H1 (cell line): ENCODE measurements at regions not wholly inside any gene's neighbourhood (a gene's known extent, or its start where the extent isn't known, plus 50 kb on each side); places are given as distances from the start of the nearest gene placed in this dataset.

Experiments
- CTCF ChIA-PET: fragments of 300-600 bp; sonication (Branson Sonifier 250); formaldehyde crosslinking; loops from one replicate; lab custom pipeline; 2021; ENCODE audit not compliant: partially characterized antibody; lab: Charles Lee
- POLR2A ChIA-PET: fragments of 300-600 bp; sonication (Branson Sonifier 250); formaldehyde crosslinking; loops from one replicate; lab custom pipeline; 2021; ENCODE audit warnings: inconsistent platforms; ENCODE audit not compliant: partially characterized antibody; lab: Charles Lee
- DNase-seq, 2 experiments: peaks; one replicate each; pipeline versions ENCODE4 v3.0.0 to v3.0.0-alpha.2; 2010 to 2022; ENCODE audit warnings: low spot score in 2 of 2, low read depth in 1 of 2, mixed read lengths in 1 of 2
- FAIRE-seq: peaks from 2 replicates; lab custom pipeline; 2011; peaks lifted over from hg19 to GRCh38; lab: Jason Lieb, UNC
- H2AFZ ChIP-seq: 2 replicates; pipeline ENCODE4 v1.8.1; 2012; ENCODE audit warnings: low read length, inconsistent platforms
- H2AK5ac ChIP-seq: 2 replicates; pipeline ENCODE4 v1.6.1; 2013; ENCODE audit warnings: low read depth, low read length
- H2BK120ac ChIP-seq: replicated peaks from 2 replicates; pipeline ENCODE3; 2013; ENCODE audit warnings: low read depth, low read length, inconsistent platforms
- H2BK12ac ChIP-seq: 2 replicates; pipeline ENCODE4 v1.6.1; 2013; ENCODE audit warnings: low read depth, low read length
- H2BK15ac ChIP-seq: 2 replicates; pipeline ENCODE4 v1.6.1; 2013; ENCODE audit warnings: low read length
- H2BK20ac ChIP-seq: 2 replicates; pipeline ENCODE4 v1.6.1; 2013; ENCODE audit warnings: low read length
- H2BK5ac ChIP-seq: 2 replicates; pipeline ENCODE4 v1.6.1; 2013; ENCODE audit warnings: low read depth, low read length
- H3K14ac ChIP-seq: 2 replicates; pipeline ENCODE4 v1.6.1; 2013; ENCODE audit warnings: inconsistent platforms; ENCODE audit not compliant: insufficient read length
- H3K18ac ChIP-seq: 2 replicates; pipeline ENCODE4 v1.6.1; 2013; ENCODE audit warnings: low read length; ENCODE audit errors: extremely low read depth
- H3K23ac ChIP-seq: 2 replicates; pipeline ENCODE4 v1.6.1; 2013; ENCODE audit warnings: inconsistent platforms; ENCODE audit not compliant: insufficient read length
- H3K23me2 ChIP-seq: 2 replicates; pipeline ENCODE4 v1.6.1; 2013; ENCODE audit warnings: low read depth, low read length
- H3K27ac ChIP-seq: 2 replicates; pipeline ENCODE4 v1.6.1; 2011; ENCODE audit warnings: low read depth, low read length, inconsistent platforms
- H3K27me3 ChIP-seq, 4 experiments: replicated peaks in 1 of 4; 1 replicate in 1 of 4; 2 replicates in 3 of 4; pipeline versions ENCODE4 v1.6.1 to v1.8.1; 2011 to 2013; ENCODE audit warnings: low read length in 3 of 4, mild to moderate bottlenecking in 3 of 4, inconsistent platforms in 2 of 4, mixed read lengths in 2 of 4, moderate library complexity in 1 of 4; ENCODE audit not compliant: control insufficient read depth in 3 of 4, insufficient read depth in 3 of 4; ENCODE audit errors: extremely low read depth in 1 of 4
- H3K36me3 ChIP-seq, 4 experiments: 2 replicates each; pipeline versions ENCODE4 v1.6.1 to v1.8.1; 2011 to 2013; ENCODE audit warnings: mild to moderate bottlenecking in 4 of 4, low read length in 3 of 4, moderate library complexity in 2 of 4, control low read depth in 1 of 4, inconsistent platforms in 1 of 4; ENCODE audit not compliant: insufficient read depth in 4 of 4, control insufficient read depth in 2 of 4
- H3K4ac ChIP-seq: replicated peaks from 2 replicates; pipeline ENCODE3; 2013; ENCODE audit warnings: low read length, low read depth, mixed read lengths, inconsistent platforms; ENCODE audit not compliant: insufficient read length
- H3K4me1 ChIP-seq, 4 experiments: replicated peaks in 1 of 4; 1 replicate in 1 of 4; 2 replicates in 3 of 4; pipeline versions ENCODE4 v1.6.1 to v1.8.1; 2011 to 2013; ENCODE audit warnings: low read length in 3 of 4, inconsistent platforms in 2 of 4, mixed read lengths in 1 of 4; ENCODE audit not compliant: insufficient read depth in 4 of 4, control insufficient read depth in 3 of 4
- H3K4me2 ChIP-seq, 2 experiments: 2 replicates each; pipeline versions ENCODE4 v1.6.1 to v1.8.1; 2011 to 2013; ENCODE audit warnings: low read depth in 2 of 2, low read length in 2 of 2, control low read depth in 1 of 2, inconsistent platforms in 1 of 2, mild to moderate bottlenecking in 1 of 2; ENCODE audit not compliant: insufficient read depth in 1 of 2
- H3K4me3 ChIP-seq, 4 experiments: fragments of 200-600, 300-600 bp in 1 of 4; sonication (generic), shearing (Covaris generic), sonication (Bioruptor Twin) in 1 of 4; 2 replicates each; pipeline versions ENCODE4 v1.5.1 to v1.8.1; 2011 to 2016; ENCODE audit warnings: low read length in 4 of 4, low read depth in 3 of 4, control low read depth in 2 of 4, inconsistent platforms in 2 of 4, mild to moderate bottlenecking in 2 of 4, mixed read lengths in 1 of 4, moderate library complexity in 1 of 4; ENCODE audit not compliant: insufficient read depth in 2 of 4; ENCODE audit errors: extremely low read depth in 1 of 4
- H3K56ac ChIP-seq: replicated peaks from 2 replicates; pipeline ENCODE3; 2013; ENCODE audit warnings: low read depth, mild to moderate bottlenecking, mixed read lengths, low read length, inconsistent platforms; ENCODE audit not compliant: insufficient read length
- H3K79me1 ChIP-seq: 2 replicates; pipeline ENCODE4 v1.6.1; 2013; ENCODE audit warnings: low read depth, low read length, control low read depth
- H3K79me2 ChIP-seq, 2 experiments: 2 replicates each; pipeline versions ENCODE4 v1.6.1 to v1.8.1; 2012 to 2013; ENCODE audit warnings: low read length in 2 of 2, mild to moderate bottlenecking in 2 of 2, inconsistent platforms in 1 of 2; ENCODE audit not compliant: insufficient read depth in 2 of 2, control insufficient read depth in 1 of 2
- H3K9ac ChIP-seq, 4 experiments: replicated peaks in 1 of 4; 1 replicate in 1 of 4; 2 replicates in 3 of 4; pipeline versions ENCODE4 v1.6.1 to v1.8.1; 2011 to 2013; ENCODE audit warnings: low read depth in 3 of 4, low read length in 3 of 4, control low read depth in 2 of 4, mild to moderate bottlenecking in 2 of 4, moderate library complexity in 2 of 4, inconsistent platforms in 1 of 4; ENCODE audit errors: extremely low read depth in 1 of 4
- H3K9me3 ChIP-seq, 2 experiments: 2 replicates each; pipeline versions ENCODE4 v1.6.1 to v1.8.1; 2012 to 2013; ENCODE audit warnings: mild to moderate bottlenecking in 2 of 2, moderate library complexity in 2 of 2, control low read depth in 1 of 2, inconsistent platforms in 1 of 2, low read depth in 1 of 2, low read length in 1 of 2, mixed read lengths in 1 of 2; ENCODE audit not compliant: insufficient read depth in 2 of 2
- H4K20me1 ChIP-seq, 2 experiments: replicated peaks in 1 of 2; 2 replicates each; pipeline versions ENCODE3 to v1.8.1; 2011 to 2013; ENCODE audit warnings: inconsistent platforms in 2 of 2, low read length in 2 of 2, mild to moderate bottlenecking in 1 of 2; ENCODE audit not compliant: insufficient read depth in 2 of 2, control insufficient read depth in 1 of 2
- H4K5ac ChIP-seq: 2 replicates; pipeline ENCODE4 v1.6.1; 2013; ENCODE audit warnings: low read length, low read depth, mixed read lengths, inconsistent platforms; ENCODE audit not compliant: insufficient read length
- H4K8ac ChIP-seq: 2 replicates; pipeline ENCODE4 v1.8.0; 2013; ENCODE audit warnings: mild to moderate bottlenecking, moderate library complexity, low read length, inconsistent platforms; ENCODE audit not compliant: insufficient read depth; ENCODE audit errors: extremely low read depth
- H4K91ac ChIP-seq: replicated peaks from 2 replicates; pipeline ENCODE3; 2013; ENCODE audit warnings: low read length, mixed read lengths, inconsistent platforms; ENCODE audit not compliant: insufficient read length
- SIN3A ChIP-seq, 2 experiments: IDR thresholded peaks in 1 of 2; conservative IDR thresholded peaks in 1 of 2; 2 replicates each; pipeline ENCODE4 v1.6.1; 2011 to 2012; ENCODE audit warnings: low read length in 2 of 2, improper control_type of control experiment in 1 of 2, low read depth in 1 of 2, mild to moderate bottlenecking in 1 of 2
- USF2 ChIP-seq: IDR thresholded peaks from 2 replicates; pipeline ENCODE4 v1.6.1; 2011; ENCODE audit warnings: low read length, improper control_type of control experiment

GRCh38 chr21:14846621-14847020 lies 218.2 kb downstream of the NRIP1 start:
- H3K36me3 ChIP-seq = peaks cover 0 to 7% (median 2%) of the 10 kb centered on the region in 4 experiments; a peak in 1 of 8 replicates
- no peak for FAIRE-seq
- peaks cover 20 to 23% of the 10 kb centered on the region in 2 experiments for H3K9me3 ChIP-seq
- no peak overlapping the region for H2BK12ac ChIP-seq
- no peak overlapping the region for H2BK5ac ChIP-seq
- ChIA-PET POLR2A (no interaction called here), CTCF (no interaction called here)
- H2BK120ac ChIP-seq = no peak overlapping the region
- no peak overlapping the region for H2BK20ac ChIP-seq
- no peak overlapping the region; a peak in 1 of 8 replicates for H3K4me3 ChIP-seq
- no peak overlapping the region for H3K23ac ChIP-seq
- H4K8ac ChIP-seq = no peak overlapping the region
- H2BK15ac ChIP-seq = no peak overlapping the region
- no peaks in the 10 kb centered on the region for H4K20me1 ChIP-seq
- H3K79me2 ChIP-seq = no peaks in the 10 kb centered on the region
- H2AFZ ChIP-seq = no peak overlapping the region
- H4K5ac ChIP-seq = no peak overlapping the region
- no peak overlapping the region for H3K56ac ChIP-seq
- TF ChIP-seq SIN3A (conservative IDR thresholded peaks at IDR 0.05 in 1 of 2, IDR thresholded peaks at IDR 0.05 in 1 of 2; ENCODE audit: low read depth in 1 of 2, low read length in 2 of 2) (no peak), USF2 (no peak)
- H3K27ac ChIP-seq = no peak overlapping the region
- H3K9ac ChIP-seq = no peak overlapping the region
- no peaks in the 10 kb centered on the region for H3K79me1 ChIP-seq
- no peak for DNase-seq
- no peak overlapping the region for H3K18ac ChIP-seq
- no peak overlapping the region for H2AK5ac ChIP-seq
- H3K14ac ChIP-seq = no peak overlapping the region
- no peak overlapping the region for H3K4me2 ChIP-seq
- H3K4ac ChIP-seq = no peak overlapping the region
- peaks cover 0 to 2% (median 0%) of the 10 kb centered on the region in 4 experiments; a peak in 1 of 7 replicates for H3K4me1 ChIP-seq
- H3K27me3 ChIP-seq = no peaks in the 10 kb centered on the region
- H3K23me2 ChIP-seq = no peaks in the 10 kb centered on the region
- no peak overlapping the region for H4K91ac ChIP-seq
